Left lung (tissue), 4 donors: ENCODE measurements at regions not wholly inside any gene's neighbourhood (a gene's known extent, or its start where the extent isn't known, plus 50 kb on each side); places are given as distances from the start of the nearest gene placed in this dataset.

Experiments
- ATAC-seq: fragments of 200-7000 bp; cut with Tn5 transposase; one replicate; pipeline ENCODE4 v1.9.1; 2020; ENCODE audit warnings: moderate library complexity
- DNase-seq, 4 donors: peaks; one replicate each; pipeline ENCODE4 v3.0.0-alpha.2; 2013 to 2020
- H3K27ac ChIP-seq, 2 donors: fragments of 200-600 bp; sonication (generic) in 1 of 2; one replicate each; pipeline versions ENCODE4 v1.5.0 to v1.8.0; 2020 to 2021
- H3K27me3 ChIP-seq, 2 donors: fragments of 200-600 bp; sonication (generic) in 1 of 2; one replicate each; pipeline versions ENCODE4 v1.5.0 to v1.8.0; 2020 to 2021
- H3K36me3 ChIP-seq, 2 donors: fragments of 200-600 bp; sonication (generic) in 1 of 2; one replicate each; pipeline versions ENCODE4 v1.5.0 to v1.8.0; 2020 to 2021
- H3K4me1 ChIP-seq, 2 donors: fragments of 200-600 bp; one replicate each; pipeline ENCODE4 v1.8.0; 2021
- H3K4me3 ChIP-seq, 2 donors: fragments of 200-600 bp; sonication (generic) in 1 of 2; one replicate each; pipeline versions ENCODE4 v1.5.0 to v1.8.0; 2020 to 2021; ENCODE audit warnings: mild to moderate bottlenecking in 1 of 2
- H3K9me3 ChIP-seq, 2 donors: fragments of 200-600 bp; sonication (generic) in 1 of 2; one replicate each; pipeline versions ENCODE4 v1.5.0 to v1.8.0; 2020 to 2021
- intact Hi-C, 2 donors: fragments of 100-400 bp; cut with DNase I; formaldehyde crosslinking; loops; one replicate each; pipeline versions ENCODE4 v1.11.2 to v1.14.2; 2022
- TF ChIP-seq, protein P1 (sequence below), 2 donors: fragments of 200-600 bp; sonication (generic) in 1 of 2; IDR thresholded peaks; one replicate each; pipeline versions ENCODE4 v1.5.0 to v1.8.0; 2021; ENCODE audit warnings: antibody characterized with exemption in 2 of 2
- donor health status: DM: no; HTN: yes; CAD: no.
- donor health status: DM: no; HTN: no; CAD: no.

DNA sequence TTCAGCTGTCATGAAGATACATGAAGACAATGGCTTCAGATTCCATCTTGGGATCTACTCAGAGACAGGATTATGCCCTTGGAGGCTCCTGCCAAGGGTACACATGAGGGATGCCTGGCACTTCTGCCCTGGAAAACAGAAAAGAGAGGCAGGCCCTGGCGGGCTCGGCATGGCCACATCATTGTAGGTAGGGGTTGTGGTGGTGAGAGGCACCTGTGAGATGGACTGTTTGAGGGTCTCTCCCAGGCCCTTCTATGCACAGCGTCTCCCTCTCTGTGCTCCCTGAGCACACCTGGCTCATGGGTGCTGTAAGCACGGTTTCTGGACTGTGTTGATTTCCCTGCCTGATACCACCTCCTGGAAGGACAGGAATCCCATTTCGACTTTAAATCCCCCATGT, 304.3 kb downstream of the GLRX3 start:
- peaks cover 0 to under 1% of the 10 kb centered on the region in 2 donors for H3K27me3 ChIP-seq
- no peak overlapping the region for H3K27ac ChIP-seq
- no peaks in the 10 kb centered on the region for H3K9me3 ChIP-seq
- no peak overlapping the region for H3K4me3 ChIP-seq
- no peaks in the 10 kb centered on the region for H3K4me1 ChIP-seq
- no peaks in the 10 kb centered on the region for H3K36me3 ChIP-seq
- no peak for DNase-seq
- intact Hi-C loops = no loop called here
- ATAC-seq = no peak
- TF ChIP-seq, protein P1, sequence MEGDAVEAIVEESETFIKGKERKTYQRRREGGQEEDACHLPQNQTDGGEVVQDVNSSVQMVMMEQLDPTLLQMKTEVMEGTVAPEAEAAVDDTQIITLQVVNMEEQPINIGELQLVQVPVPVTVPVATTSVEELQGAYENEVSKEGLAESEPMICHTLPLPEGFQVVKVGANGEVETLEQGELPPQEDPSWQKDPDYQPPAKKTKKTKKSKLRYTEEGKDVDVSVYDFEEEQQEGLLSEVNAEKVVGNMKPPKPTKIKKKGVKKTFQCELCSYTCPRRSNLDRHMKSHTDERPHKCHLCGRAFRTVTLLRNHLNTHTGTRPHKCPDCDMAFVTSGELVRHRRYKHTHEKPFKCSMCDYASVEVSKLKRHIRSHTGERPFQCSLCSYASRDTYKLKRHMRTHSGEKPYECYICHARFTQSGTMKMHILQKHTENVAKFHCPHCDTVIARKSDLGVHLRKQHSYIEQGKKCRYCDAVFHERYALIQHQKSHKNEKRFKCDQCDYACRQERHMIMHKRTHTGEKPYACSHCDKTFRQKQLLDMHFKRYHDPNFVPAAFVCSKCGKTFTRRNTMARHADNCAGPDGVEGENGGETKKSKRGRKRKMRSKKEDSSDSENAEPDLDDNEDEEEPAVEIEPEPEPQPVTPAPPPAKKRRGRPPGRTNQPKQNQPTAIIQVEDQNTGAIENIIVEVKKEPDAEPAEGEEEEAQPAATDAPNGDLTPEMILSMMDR (IDR thresholded peaks at IDR 0.05) = no peak

DNA sequence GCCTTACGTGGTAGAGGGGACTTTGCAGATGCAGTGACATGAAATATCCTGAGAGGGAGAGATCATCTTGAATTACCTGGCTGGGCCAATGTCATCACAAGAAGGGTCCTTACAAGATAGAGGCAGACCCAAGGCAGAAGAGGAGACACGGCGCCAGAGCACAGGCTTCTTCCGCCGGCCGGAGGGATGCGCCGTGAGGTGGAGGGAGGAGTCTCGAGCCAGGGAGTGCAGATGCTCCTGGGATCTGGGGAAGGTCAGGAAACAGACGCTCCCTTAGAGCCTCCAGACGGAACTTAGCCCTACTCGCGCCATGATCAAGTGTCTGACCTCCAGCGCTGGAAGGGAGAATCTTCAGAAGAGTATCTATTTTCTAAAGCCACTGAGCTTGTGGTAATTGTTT, 304.8 kb downstream of the GLRX3 start:
- DNase-seq (no peak), ATAC-seq (no peak)
- no peaks in the 10 kb centered on the region for H3K4me1 ChIP-seq
- intact Hi-C loops = no loop called here
- peaks cover 0 to 5% of the 10 kb centered on the region in 2 donors for H3K27me3 ChIP-seq
- H3K27ac ChIP-seq = no peak overlapping the region
- H3K4me3 ChIP-seq = no peak overlapping the region
- no peaks in the 10 kb centered on the region for H3K36me3 ChIP-seq
- TF ChIP-seq, protein P1 (IDR thresholded peaks at IDR 0.05) = no peak
- no peaks in the 10 kb centered on the region for H3K9me3 ChIP-seq

DNA sequence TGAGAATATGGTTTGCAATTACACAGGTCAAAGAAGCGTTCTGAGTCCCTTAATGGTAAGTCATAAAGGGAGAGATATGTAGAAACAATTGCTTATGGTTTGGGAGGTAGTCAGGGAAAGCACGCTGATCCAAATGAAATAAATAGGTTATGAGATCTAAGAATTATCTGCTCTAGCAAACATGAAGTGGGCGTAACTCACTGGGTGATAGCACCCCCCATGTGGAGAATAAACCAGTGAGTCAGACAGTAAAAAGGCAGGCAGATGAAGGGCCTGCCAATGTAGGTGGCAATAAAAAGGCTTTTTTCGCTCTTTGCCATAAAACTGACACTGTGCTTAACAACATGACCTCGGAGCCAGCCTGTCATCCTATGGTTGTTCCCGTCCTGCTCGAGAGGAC, 306.9 kb downstream of the GLRX3 start:
- no peak overlapping the region for H3K27ac ChIP-seq
- no peak overlapping the region for H3K4me3 ChIP-seq
- TF ChIP-seq, protein P1 (IDR thresholded peaks at IDR 0.05) = no peak
- H3K4me1 ChIP-seq = no peaks in the 10 kb centered on the region
- DNase-seq (no peak), ATAC-seq (no peak)
- no peaks in the 10 kb centered on the region for H3K36me3 ChIP-seq
- peaks cover 0 to 15% of the 10 kb centered on the region in 2 donors for H3K27me3 ChIP-seq
- intact Hi-C loops = no loop called here
- H3K9me3 ChIP-seq = no peaks in the 10 kb centered on the region

DNA sequence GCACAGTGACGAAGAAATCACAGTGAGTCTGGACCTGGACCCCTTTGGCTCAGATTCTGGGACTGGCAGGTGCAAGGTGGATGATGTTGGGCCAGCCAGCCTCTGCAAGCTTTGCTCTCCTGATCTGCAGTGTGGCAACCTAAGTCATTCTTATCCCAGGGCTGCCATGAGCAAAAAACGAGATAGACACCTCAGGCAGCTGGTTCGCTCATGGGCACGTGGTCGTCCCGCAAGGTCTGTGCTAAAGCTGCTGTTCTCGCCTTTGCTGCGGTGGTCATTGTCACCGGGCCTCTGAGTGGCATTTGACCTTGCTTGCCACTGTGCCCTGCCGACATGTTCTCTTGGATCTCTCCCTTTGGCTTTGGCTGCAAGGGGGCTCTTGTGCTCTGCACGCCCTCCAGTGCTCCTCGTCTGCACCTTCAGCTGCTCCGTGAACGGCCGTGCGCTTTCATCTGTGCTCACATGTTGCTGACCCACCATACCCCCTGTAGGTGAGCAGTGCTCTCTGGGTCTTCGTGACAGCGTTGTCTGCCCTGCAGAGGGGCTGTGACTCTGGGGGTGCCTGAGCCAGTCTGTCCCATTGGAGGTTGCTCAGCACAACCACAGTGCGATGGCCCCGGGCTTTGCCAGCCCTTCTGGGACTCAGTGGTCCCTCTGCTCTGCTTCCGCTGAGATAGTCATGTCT, 317.0 kb downstream of the GLRX3 start:
- H3K9me3 ChIP-seq = no peaks in the 10 kb centered on the region
- no peaks in the 10 kb centered on the region for H3K4me1 ChIP-seq
- TF ChIP-seq, protein P1 (IDR thresholded peaks at IDR 0.05) = no peak
- no peak overlapping the region for H3K4me3 ChIP-seq
- peaks cover 0 to 50% of the 10 kb centered on the region in 2 donors for H3K27me3 ChIP-seq
- DNase-seq = no peak
- H3K36me3 ChIP-seq = no peaks in the 10 kb centered on the region
- intact Hi-C loops = no loop called here
- no peak overlapping the region for H3K27ac ChIP-seq
- ATAC-seq = no peak

DNA sequence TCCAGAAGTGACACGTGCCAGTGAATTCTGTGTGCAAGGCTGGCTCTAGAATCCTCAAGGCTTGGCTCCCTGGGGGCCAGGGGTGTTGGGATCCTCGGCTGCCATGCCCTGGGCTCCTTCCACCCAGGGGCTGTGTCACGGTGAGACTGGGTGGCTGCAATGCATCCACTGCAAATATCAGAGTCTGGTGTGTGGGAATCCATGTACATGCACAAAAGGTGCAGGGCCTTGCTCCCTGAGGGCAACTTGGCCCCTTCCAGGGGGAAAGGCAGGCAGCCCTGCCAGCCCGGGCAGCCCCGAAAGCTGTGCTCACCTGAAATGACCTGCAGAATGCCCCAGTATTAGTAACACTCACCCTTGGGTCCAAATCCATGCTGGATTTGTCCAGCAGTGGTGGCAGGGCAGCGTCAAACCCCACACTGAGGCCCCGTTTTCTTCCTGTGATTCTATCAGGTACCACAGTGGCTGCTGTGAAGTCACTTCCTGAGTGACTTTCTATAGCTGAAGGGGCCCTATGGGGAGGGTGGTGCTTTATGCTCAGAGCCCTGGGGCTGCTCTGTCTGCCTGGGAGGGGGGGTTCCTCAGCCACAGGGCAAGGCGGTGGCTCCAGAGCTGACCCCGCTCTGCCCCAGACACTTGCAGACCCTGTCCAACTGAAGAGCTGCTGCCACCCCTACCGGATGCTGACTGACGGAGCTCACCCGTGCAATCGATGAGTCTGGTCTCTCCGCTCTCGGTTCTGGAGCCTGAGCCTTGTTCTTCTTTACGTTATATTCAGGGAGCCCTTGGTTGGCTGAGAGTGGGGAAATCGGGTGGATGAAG, 317.7 kb downstream of the GLRX3 start:
- DNase-seq (no peak), ATAC-seq (no peak)
- TF ChIP-seq, protein P1 (IDR thresholded peaks at IDR 0.05) = no peak
- peaks cover 0 to 53% of the 10 kb centered on the region in 2 donors for H3K27me3 ChIP-seq
- intact Hi-C loops = no loop called here
- no peaks in the 10 kb centered on the region for H3K36me3 ChIP-seq
- no peaks in the 10 kb centered on the region for H3K9me3 ChIP-seq
- H3K4me1 ChIP-seq = no peaks in the 10 kb centered on the region
- no peak overlapping the region for H3K27ac ChIP-seq
- H3K4me3 ChIP-seq = no peak overlapping the region
